GM23338 (cell line): ENCODE measurements at regions not wholly inside any gene's neighbourhood (a gene's known extent, or its start where the extent isn't known, plus 50 kb on each side); places are given as distances from the start of the nearest gene placed in this dataset.

Source experiments
- ATAC-seq: fragments of 200-7000 bp; cut with Tn5 transposase; 3 replicates; pipeline ENCODE4 v1.9.1; 2020
- DNase-seq: peaks from one replicate; pipeline ENCODE4 v3.0.0-alpha.2; 2015; ENCODE audit warnings: low spot score
- H2AFZ ChIP-seq: fragments of 200-600 bp; sonication (generic); 2 replicates; pipeline ENCODE4 v1.8.0; 2016; ENCODE audit warnings: antibody characterized with exemption, mild to moderate bottlenecking, moderate library complexity
- H3F3A ChIP-seq: fragments of 200-600 bp; sonication (generic); replicated peaks from 2 replicates; pipeline ENCODE4 v1.8.0; 2017; ENCODE audit warnings: antibody characterized with exemption, mixed run types, low read depth
- H3K27ac ChIP-seq: fragments of 200-600 bp; sonication (generic); 2 replicates; pipeline ENCODE4 v1.6.1; 2016; ENCODE audit warnings: low read depth
- H3K27me3 ChIP-seq: fragments of 200-600 bp; sonication (generic); 2 replicates; pipeline ENCODE4 v1.8.0; 2016; ENCODE audit warnings: mild to moderate bottlenecking, mixed run types, moderate library complexity; ENCODE audit not compliant: insufficient read depth
- H3K36me3 ChIP-seq: fragments of 200-600 bp; sonication (generic); 2 replicates; pipeline ENCODE4 v1.8.0; 2016; ENCODE audit warnings: mild to moderate bottlenecking; ENCODE audit not compliant: insufficient read depth
- H3K4me1 ChIP-seq: fragments of 200-600 bp; sonication (generic); 2 replicates; pipeline ENCODE4 v1.8.0; 2016; ENCODE audit warnings: mild to moderate bottlenecking, moderate library complexity; ENCODE audit not compliant: insufficient read depth
- H3K4me2 ChIP-seq: fragments of 200-600 bp; sonication (generic); 2 replicates; pipeline ENCODE4 v1.7.1; 2017; ENCODE audit warnings: mixed run types
- H3K4me3 ChIP-seq: fragments of 200-600 bp; sonication (generic); 2 replicates; pipeline ENCODE4 v1.6.1; 2016; ENCODE audit warnings: mixed run types
- H3K79me2 ChIP-seq: fragments of 200-600 bp; sonication (generic); replicated peaks from 2 replicates; pipeline ENCODE4 v1.8.0; 2017; ENCODE audit warnings: mild to moderate bottlenecking; ENCODE audit not compliant: insufficient read depth
- H3K9me2 ChIP-seq: fragments of 200-600 bp; sonication (generic); 2 replicates; pipeline ENCODE4 v1.8.0; 2017; ENCODE audit not compliant: insufficient read depth
- H4K20me1 ChIP-seq: fragments of 200-600 bp; sonication (generic); replicated peaks from 2 replicates; pipeline ENCODE4 v1.8.0; 2017; ENCODE audit warnings: mild to moderate bottlenecking; ENCODE audit not compliant: insufficient read depth
- H3K27ac Mint-ChIP-seq: 2 replicates; pipeline ENCODE4 v1.8.0; 2020; ENCODE audit warnings: inconsistent platforms, mild to moderate bottlenecking, moderate library complexity, mixed read lengths
- H3K27me3 Mint-ChIP-seq: 3 replicates; pipeline ENCODE4 v1.8.0; 2022; ENCODE audit warnings: low read depth, mild to moderate bottlenecking, moderate library complexity, mixed read lengths, inconsistent platforms; ENCODE audit not compliant: insufficient read depth, poor library complexity
- H3K36me3 Mint-ChIP-seq: 3 replicates; pipeline ENCODE4 v1.8.0; 2021; ENCODE audit warnings: low read depth, mild to moderate bottlenecking, inconsistent platforms, moderate library complexity, mixed read lengths
- H3K4me1 Mint-ChIP-seq: 3 replicates; pipeline ENCODE4 v1.8.0; 2020; ENCODE audit warnings: mild to moderate bottlenecking, inconsistent platforms, mixed read lengths
- H3K4me3 Mint-ChIP-seq: 3 replicates; pipeline ENCODE4 v1.8.0; 2021; ENCODE audit warnings: moderate library complexity, mild to moderate bottlenecking, inconsistent platforms, mixed read lengths
- H3K9me3 Mint-ChIP-seq: 3 replicates; pipeline ENCODE4 v1.8.0; 2020; ENCODE audit warnings: moderate library complexity, mild to moderate bottlenecking, inconsistent platforms, mixed read lengths
- CREB1 ChIP-seq: fragments of 250-450 bp; sonication (Bioruptor Pico); IDR thresholded peaks from 2 replicates; pipeline ENCODE4 v1.5.0; 2020; ENCODE audit warnings: low read depth, mild to moderate bottlenecking, moderate library complexity
- EZH2 ChIP-seq: fragments of 200-600 bp; sonication (generic); IDR thresholded peaks from one replicate; pipeline ENCODE4 v1.8.0; 2017; ENCODE audit warnings: antibody characterized with exemption, mild to moderate bottlenecking, low read depth; ENCODE audit not compliant: unreplicated experiment
- EZH2phosphoT487 ChIP-seq: fragments of 200-600 bp; sonication (generic); IDR thresholded peaks from one replicate; pipeline ENCODE4 v1.8.1; 2018; ENCODE audit warnings: antibody characterized with exemption; ENCODE audit not compliant: unreplicated experiment
- NANOG ChIP-seq: IDR thresholded peaks from 2 replicates; pipeline ENCODE4 v1.6.1; 2016; ENCODE audit warnings: antibody characterized with exemption, borderline replicate concordance
- POLR2AphosphoS5 ChIP-seq: IDR thresholded peaks from 2 replicates; pipeline ENCODE4 v1.6.1; 2016; ENCODE audit warnings: antibody characterized with exemption, low read depth
- STAT1 ChIP-seq: IDR thresholded peaks from one replicate; pipeline ENCODE4 v1.6.1; 2016; ENCODE audit warnings: antibody characterized with exemption; ENCODE audit not compliant: unreplicated experiment
- ZNF114 ChIP-seq: fragments of 250-450 bp; sonication (Bioruptor Pico); IDR thresholded peaks from 2 replicates; pipeline ENCODE4 v1.5.0; 2020; ENCODE audit warnings: mild to moderate bottlenecking, moderate library complexity
- ZNF331 ChIP-seq: fragments of 250-450 bp; sonication (Bioruptor Pico); IDR thresholded peaks from 2 replicates; pipeline ENCODE4 v1.5.0; 2020; ENCODE audit warnings: low read depth, mild to moderate bottlenecking, moderate library complexity
- TF ChIP-seq, protein P1 (sequence below): fragments of 250-450 bp; sonication (Bioruptor Pico); IDR thresholded peaks from 2 replicates; pipeline ENCODE4 v1.5.0; 2020; ENCODE audit warnings: mild to moderate bottlenecking, moderate library complexity
- TF ChIP-seq, protein P2 (sequence below): IDR thresholded peaks from 2 replicates; pipeline ENCODE4 v1.6.1; 2016; ENCODE audit warnings: antibody characterized with exemption
- TF ChIP-seq, protein P3 (sequence below): IDR thresholded peaks from one replicate; pipeline ENCODE4 v1.6.1; 2018; ENCODE audit warnings: antibody characterized with exemption; ENCODE audit not compliant: unreplicated experiment
- TF ChIP-seq, protein P4 (sequence below), 2 experiments: fragments of 200-600 bp in 1 of 2; sonication (generic) in 1 of 2; conservative IDR thresholded peaks; 2 replicates each; pipeline versions ENCODE4 v1.5.1 to v1.6.1; 2016 to 2017; ENCODE audit warnings: antibody characterized with exemption in 2 of 2, low read depth in 2 of 2, mild to moderate bottlenecking in 2 of 2, moderate library complexity in 1 of 2

DNA sequence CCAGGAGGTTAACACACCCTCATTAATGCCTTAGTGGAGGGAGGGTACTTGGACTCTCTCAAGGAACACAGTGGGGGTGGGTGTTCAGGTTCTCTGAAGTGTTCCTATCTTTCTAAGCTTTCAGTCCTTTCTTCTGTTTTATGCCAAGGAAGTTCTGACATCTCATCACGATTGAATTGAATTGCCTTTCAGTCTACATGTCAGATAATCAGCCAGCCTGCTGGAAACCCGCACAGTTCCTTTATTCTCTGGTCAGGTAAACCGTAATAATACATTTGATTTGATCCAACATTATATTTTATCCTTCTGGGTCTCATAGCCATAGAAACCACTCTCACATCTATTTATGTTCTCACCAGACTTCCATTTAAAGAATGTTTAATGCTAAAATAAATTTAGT is 339.0 kb downstream of the RWDD3 start:
- H3K27ac ChIP-seq, result no peak overlapping the region

More for the DNA sequence above, 339.0 kb downstream of the RWDD3 start:
- peaks cover 25% of the 10 kb centered on the region; the same call in 1 of the 2 replicates for H3K9me2 ChIP-seq
- Mint-ChIP-seq H3K4me3 (no peak overlapping the region), H3K27me3 (peaks cover 4% of the 10 kb centered on the region), H3K36me3 (no peaks in the 10 kb centered on the region), H3K9me3 (no peaks in the 10 kb centered on the region), H3K4me1 (0 out of 3 replicates have a peak, but pooled peaks cover 2% of the 10 kb centered on the region), H3K27ac (peak overlapping the region; percentile 9; the same call in 1 of the 2 replicates)
- no peak for DNase-seq
- H3K4me3 ChIP-seq, result no peak overlapping the region
- H3F3A ChIP-seq, result no peaks in the 10 kb centered on the region
- no peak overlapping the region for H2AFZ ChIP-seq
- TF ChIP-seq EZH2phosphoT487, result no peak
- no peak for TF ChIP-seq ZNF331 (CRISPR knock-in tag)
- TF ChIP-seq, protein P1, sequence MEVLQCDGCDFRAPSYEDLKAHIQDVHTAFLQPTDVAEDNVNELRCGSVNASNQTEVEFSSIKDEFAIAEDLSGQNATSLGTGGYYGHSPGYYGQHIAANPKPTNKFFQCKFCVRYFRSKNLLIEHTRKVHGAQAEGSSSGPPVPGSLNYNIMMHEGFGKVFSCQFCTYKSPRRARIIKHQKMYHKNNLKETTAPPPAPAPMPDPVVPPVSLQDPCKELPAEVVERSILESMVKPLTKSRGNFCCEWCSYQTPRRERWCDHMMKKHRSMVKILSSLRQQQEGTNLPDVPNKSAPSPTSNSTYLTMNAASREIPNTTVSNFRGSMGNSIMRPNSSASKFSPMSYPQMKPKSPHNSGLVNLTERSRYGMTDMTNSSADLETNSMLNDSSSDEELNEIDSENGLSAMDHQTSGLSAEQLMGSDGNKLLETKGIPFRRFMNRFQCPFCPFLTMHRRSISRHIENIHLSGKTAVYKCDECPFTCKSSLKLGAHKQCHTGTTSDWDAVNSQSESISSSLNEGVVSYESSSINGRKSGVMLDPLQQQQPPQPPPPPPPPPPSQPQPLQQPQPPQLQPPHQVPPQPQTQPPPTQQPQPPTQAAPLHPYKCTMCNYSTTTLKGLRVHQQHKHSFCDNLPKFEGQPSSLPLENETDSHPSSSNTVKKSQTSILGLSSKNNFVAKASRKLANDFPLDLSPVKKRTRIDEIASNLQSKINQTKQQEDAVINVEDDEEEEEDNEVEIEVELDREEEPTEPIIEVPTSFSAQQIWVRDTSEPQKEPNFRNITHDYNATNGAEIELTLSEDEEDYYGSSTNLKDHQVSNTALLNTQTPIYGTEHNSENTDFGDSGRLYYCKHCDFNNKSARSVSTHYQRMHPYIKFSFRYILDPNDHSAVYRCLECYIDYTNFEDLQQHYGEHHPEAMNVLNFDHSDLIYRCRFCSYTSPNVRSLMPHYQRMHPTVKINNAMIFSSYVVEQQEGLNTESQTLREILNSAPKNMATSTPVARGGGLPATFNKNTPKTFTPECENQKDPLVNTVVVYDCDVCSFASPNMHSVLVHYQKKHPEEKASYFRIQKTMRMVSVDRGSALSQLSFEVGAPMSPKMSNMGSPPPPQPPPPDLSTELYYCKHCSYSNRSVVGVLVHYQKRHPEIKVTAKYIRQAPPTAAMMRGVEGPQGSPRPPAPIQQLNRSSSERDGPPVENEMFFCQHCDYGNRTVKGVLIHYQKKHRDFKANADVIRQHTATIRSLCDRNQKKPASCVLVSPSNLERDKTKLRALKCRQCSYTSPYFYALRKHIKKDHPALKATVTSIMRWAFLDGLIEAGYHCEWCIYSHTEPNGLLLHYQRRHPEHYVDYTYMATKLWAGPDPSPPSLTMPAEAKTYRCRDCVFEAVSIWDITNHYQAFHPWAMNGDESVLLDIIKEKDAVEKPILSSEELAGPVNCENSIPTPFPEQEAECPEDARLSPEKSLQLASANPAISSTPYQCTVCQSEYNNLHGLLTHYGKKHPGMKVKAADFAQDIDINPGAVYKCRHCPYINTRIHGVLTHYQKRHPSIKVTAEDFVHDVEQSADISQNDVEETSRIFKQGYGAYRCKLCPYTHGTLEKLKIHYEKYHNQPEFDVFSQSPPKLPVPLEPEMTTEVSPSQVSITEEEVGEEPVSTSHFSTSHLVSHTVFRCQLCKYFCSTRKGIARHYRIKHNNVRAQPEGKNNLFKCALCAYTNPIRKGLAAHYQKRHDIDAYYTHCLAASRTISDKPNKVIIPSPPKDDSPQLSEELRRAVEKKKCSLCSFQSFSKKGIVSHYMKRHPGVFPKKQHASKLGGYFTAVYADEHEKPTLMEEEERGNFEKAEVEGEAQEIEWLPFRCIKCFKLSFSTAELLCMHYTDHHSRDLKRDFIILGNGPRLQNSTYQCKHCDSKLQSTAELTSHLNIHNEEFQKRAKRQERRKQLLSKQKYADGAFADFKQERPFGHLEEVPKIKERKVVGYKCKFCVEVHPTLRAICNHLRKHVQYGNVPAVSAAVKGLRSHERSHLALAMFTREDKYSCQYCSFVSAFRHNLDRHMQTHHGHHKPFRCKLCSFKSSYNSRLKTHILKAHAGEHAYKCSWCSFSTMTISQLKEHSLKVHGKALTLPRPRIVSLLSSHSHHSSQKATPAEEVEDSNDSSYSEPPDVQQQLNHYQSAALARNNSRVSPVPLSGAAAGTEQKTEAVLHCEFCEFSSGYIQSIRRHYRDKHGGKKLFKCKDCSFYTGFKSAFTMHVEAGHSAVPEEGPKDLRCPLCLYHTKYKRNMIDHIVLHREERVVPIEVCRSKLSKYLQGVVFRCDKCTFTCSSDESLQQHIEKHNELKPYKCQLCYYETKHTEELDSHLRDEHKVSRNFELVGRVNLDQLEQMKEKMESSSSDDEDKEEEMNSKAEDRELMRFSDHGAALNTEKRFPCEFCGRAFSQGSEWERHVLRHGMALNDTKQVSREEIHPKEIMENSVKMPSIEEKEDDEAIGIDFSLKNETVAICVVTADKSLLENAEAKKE (CRISPR knock-in tag), result no peak
- TF ChIP-seq NANOG, result no peak
- TF ChIP-seq, protein P2, sequence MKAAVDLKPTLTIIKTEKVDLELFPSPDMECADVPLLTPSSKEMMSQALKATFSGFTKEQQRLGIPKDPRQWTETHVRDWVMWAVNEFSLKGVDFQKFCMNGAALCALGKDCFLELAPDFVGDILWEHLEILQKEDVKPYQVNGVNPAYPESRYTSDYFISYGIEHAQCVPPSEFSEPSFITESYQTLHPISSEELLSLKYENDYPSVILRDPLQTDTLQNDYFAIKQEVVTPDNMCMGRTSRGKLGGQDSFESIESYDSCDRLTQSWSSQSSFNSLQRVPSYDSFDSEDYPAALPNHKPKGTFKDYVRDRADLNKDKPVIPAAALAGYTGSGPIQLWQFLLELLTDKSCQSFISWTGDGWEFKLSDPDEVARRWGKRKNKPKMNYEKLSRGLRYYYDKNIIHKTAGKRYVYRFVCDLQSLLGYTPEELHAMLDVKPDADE, result no peak
- no peak for TF ChIP-seq POLR2AphosphoS5
- TF ChIP-seq EZH2, result no peak
- no peak for TF ChIP-seq CREB1 (CRISPR knock-in tag)
- no peak for TF ChIP-seq STAT1
- TF ChIP-seq, protein P3, sequence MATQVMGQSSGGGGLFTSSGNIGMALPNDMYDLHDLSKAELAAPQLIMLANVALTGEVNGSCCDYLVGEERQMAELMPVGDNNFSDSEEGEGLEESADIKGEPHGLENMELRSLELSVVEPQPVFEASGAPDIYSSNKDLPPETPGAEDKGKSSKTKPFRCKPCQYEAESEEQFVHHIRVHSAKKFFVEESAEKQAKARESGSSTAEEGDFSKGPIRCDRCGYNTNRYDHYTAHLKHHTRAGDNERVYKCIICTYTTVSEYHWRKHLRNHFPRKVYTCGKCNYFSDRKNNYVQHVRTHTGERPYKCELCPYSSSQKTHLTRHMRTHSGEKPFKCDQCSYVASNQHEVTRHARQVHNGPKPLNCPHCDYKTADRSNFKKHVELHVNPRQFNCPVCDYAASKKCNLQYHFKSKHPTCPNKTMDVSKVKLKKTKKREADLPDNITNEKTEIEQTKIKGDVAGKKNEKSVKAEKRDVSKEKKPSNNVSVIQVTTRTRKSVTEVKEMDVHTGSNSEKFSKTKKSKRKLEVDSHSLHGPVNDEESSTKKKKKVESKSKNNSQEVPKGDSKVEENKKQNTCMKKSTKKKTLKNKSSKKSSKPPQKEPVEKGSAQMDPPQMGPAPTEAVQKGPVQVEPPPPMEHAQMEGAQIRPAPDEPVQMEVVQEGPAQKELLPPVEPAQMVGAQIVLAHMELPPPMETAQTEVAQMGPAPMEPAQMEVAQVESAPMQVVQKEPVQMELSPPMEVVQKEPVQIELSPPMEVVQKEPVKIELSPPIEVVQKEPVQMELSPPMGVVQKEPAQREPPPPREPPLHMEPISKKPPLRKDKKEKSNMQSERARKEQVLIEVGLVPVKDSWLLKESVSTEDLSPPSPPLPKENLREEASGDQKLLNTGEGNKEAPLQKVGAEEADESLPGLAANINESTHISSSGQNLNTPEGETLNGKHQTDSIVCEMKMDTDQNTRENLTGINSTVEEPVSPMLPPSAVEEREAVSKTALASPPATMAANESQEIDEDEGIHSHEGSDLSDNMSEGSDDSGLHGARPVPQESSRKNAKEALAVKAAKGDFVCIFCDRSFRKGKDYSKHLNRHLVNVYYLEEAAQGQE, result no peak
- TF ChIP-seq, protein P4, sequence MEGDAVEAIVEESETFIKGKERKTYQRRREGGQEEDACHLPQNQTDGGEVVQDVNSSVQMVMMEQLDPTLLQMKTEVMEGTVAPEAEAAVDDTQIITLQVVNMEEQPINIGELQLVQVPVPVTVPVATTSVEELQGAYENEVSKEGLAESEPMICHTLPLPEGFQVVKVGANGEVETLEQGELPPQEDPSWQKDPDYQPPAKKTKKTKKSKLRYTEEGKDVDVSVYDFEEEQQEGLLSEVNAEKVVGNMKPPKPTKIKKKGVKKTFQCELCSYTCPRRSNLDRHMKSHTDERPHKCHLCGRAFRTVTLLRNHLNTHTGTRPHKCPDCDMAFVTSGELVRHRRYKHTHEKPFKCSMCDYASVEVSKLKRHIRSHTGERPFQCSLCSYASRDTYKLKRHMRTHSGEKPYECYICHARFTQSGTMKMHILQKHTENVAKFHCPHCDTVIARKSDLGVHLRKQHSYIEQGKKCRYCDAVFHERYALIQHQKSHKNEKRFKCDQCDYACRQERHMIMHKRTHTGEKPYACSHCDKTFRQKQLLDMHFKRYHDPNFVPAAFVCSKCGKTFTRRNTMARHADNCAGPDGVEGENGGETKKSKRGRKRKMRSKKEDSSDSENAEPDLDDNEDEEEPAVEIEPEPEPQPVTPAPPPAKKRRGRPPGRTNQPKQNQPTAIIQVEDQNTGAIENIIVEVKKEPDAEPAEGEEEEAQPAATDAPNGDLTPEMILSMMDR (conservative IDR thresholded peaks at IDR 0.05; ENCODE audit: low read depth in 2 of 2), result no peak
- TF ChIP-seq ZNF114 (CRISPR knock-in tag), result no peak
- ATAC-seq, result no peak
- H3K4me1 ChIP-seq, result no peaks in the 10 kb centered on the region
- no peaks in the 10 kb centered on the region for H3K27me3 ChIP-seq
- no peaks in the 10 kb centered on the region for H3K79me2 ChIP-seq
- H3K4me2 ChIP-seq, result no peak overlapping the region
- H4K20me1 ChIP-seq, result no peaks in the 10 kb centered on the region
- no peaks in the 10 kb centered on the region for H3K36me3 ChIP-seq
